Heart left ventricle (tissue), 16 donors: ENCODE measurements at regions not wholly inside any gene's neighbourhood (a gene's known extent, or its start where the extent isn't known, plus 50 kb on each side); places are given as distances from the start of the nearest gene placed in this dataset.

Source experiments
- ATAC-seq, 4 donors: fragments of 200-7000 bp; cut with Tn5 transposase; one replicate each; pipeline ENCODE4 v1.9.1; 2020 to 2022; ENCODE audit warnings: moderate library complexity in 4 of 4, mild to moderate bottlenecking in 3 of 4, moderate number of reproducible peaks in 1 of 4
- DNase-seq, 5 donors: peaks; one replicate each; pipeline ENCODE4 v3.0.0-alpha.2; 2020
- H3K27ac ChIP-seq, 12 donors: fragments of 200-600 bp; sonication (generic) in 4 of 12; one replicate each; pipeline versions ENCODE4 v1.5.0 to v1.8.0; 2016 to 2022; ENCODE audit warnings: mild to moderate bottlenecking in 2 of 12
- H3K27me3 ChIP-seq, 9 donors: fragments of 200-600 bp; sonication (generic) in 2 of 9; one replicate each; pipeline versions ENCODE4 v1.5.1 to v1.8.0; 2016 to 2022; ENCODE audit warnings: mild to moderate bottlenecking in 3 of 9
- H3K36me3 ChIP-seq, 9 donors: fragments of 200-600 bp; sonication (generic) in 2 of 9; one replicate each; pipeline versions ENCODE4 v1.5.0 to v1.8.0; 2018 to 2022; ENCODE audit warnings: mild to moderate bottlenecking in 2 of 9
- H3K4me1 ChIP-seq, 12 donors: fragments of 200-600 bp; sonication (generic) in 4 of 12; one replicate each; pipeline versions ENCODE4 v1.5.0 to v1.8.0; 2016 to 2022; ENCODE audit warnings: mild to moderate bottlenecking in 3 of 12
- H3K4me3 ChIP-seq, 12 donors: fragments of 200-600 bp; sonication (generic) in 4 of 12; one replicate each; pipeline versions ENCODE4 v1.5.0 to v1.8.0; 2017 to 2022; ENCODE audit warnings: mild to moderate bottlenecking in 9 of 12, moderate library complexity in 4 of 12
- H3K9me3 ChIP-seq, 12 donors: fragments of 200-600 bp; sonication (generic) in 4 of 12; one replicate each; pipeline versions ENCODE4 v1.5.0 to v1.8.0; 2016 to 2022; ENCODE audit warnings: mild to moderate bottlenecking in 1 of 12
- POLR2A ChIP-seq, 2 donors: fragments of 450-650 bp; IDR thresholded peaks; one replicate each; pipeline ENCODE4 v1.6.1; 2017; ENCODE audit warnings: antibody characterized with exemption in 2 of 2, mild to moderate bottlenecking in 2 of 2, moderate library complexity in 2 of 2
- whole genome bisulfite sequencing, 4 donors: extraction: QIAGEN DNeasy Blood & Tissue Kit in 2 of 4; methylation state at CpG; one replicate each; pipeline versions ENCODE4 v1.1.5 to v1.1.7; 2013 to 2018; 5-methylcytosine and 5-hydroxymethylcytosine counted together
- intact Hi-C, 10 donors: fragments of 100-400 bp; cut with DNase I; formaldehyde crosslinking; loops; one replicate each; pipeline versions ENCODE4 v1.11.1 to v1.14.2; 2022
- TF ChIP-seq, protein P1 (sequence below), 12 donors: fragments of 200-600 bp; sonication (generic) in 4 of 12; IDR thresholded peaks; one replicate each; pipeline versions ENCODE4 v1.5.0 to v1.8.0; 2018 to 2022; ENCODE audit warnings: antibody characterized with exemption in 12 of 12, mild to moderate bottlenecking in 5 of 12
- donor health status: ischemic (EF 13 %, LVEDD 7.1; RV severe dilation, severe dysfunction).
- donor health status: healthy with polysubstance abuse.
- donor health status: DM: no; HTN: yes; CAD: no.
- donor health status: DM: no; HTN: no; CAD: no.
- donor health status: ischemic (EF 25% LVEDD 6.9; RV normal size, moderate dysfunction).
- donor health status: ischemic (EF 25% LVEDD 5.7; RV mildly dilated, moderate dysfunction).
- donor health status: healthy.
- donor health status: DM: yes; HTN: yes; CAD: no.
- donor health status: ischemic (EF 35%, LVEDD 5.7; RV mildly dilated, moderate dysfunction).
- donor health status: nonischemic (EF 11% LVEDD 7.7; RV severe dilation, severe dysfunction).
- donor health status: DM: yes; HTN: yes; CAD: no.
- donor health status: PGD.
- donor health status: ischemic (EF 29% LVEDD 5.4; RV normal size, mild dysfunction).
- donor health status: nonischemic (EF 23%, LVEDD 6.1; RV moderate dilation, normal function).

DNA sequence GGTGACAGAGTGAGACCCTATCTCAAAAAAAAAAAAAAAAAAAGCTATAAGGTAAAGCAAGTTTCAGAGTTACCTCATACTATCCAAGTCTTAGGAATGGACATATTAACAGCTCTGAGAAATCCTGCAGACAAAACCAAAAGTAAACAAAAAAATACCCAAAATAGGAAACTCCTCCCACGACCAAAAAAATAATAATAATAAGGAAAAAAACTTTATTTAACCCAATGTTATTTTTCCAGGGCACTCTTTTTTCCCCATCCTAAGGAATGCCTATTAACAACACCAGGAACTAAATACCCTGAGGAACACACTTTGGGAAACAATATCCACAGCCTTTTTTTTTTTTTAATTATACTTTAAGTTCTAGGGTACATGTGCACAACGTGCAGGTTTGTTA, 135.5 kb upstream of the CCND2 start:
- 70 to 88% (median 80%) methylated on average over 2 of the region's 2 CpGs for WGBS, 4 donors
- intact Hi-C loops, result no loop called here
- TF ChIP-seq, protein P1, sequence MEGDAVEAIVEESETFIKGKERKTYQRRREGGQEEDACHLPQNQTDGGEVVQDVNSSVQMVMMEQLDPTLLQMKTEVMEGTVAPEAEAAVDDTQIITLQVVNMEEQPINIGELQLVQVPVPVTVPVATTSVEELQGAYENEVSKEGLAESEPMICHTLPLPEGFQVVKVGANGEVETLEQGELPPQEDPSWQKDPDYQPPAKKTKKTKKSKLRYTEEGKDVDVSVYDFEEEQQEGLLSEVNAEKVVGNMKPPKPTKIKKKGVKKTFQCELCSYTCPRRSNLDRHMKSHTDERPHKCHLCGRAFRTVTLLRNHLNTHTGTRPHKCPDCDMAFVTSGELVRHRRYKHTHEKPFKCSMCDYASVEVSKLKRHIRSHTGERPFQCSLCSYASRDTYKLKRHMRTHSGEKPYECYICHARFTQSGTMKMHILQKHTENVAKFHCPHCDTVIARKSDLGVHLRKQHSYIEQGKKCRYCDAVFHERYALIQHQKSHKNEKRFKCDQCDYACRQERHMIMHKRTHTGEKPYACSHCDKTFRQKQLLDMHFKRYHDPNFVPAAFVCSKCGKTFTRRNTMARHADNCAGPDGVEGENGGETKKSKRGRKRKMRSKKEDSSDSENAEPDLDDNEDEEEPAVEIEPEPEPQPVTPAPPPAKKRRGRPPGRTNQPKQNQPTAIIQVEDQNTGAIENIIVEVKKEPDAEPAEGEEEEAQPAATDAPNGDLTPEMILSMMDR (IDR thresholded peaks at IDR 0.05), result no peak
- Histone ChIP-seq H3K36me3 (no peaks in the 10 kb centered on the region), H3K27me3 (peaks cover 0 to 4% (median 0%) of the 10 kb centered on the region in 9 donors), H3K9me3 (no peaks in the 10 kb centered on the region), H3K4me3 (no peak overlapping the region), H3K4me1 (peaks cover 0 to 49% (median 4%) of the 10 kb centered on the region in 12 donors), H3K27ac (no peak overlapping the region)
- DNase-seq (no peak), ATAC-seq (no peak)

GRCh38 chr12:4137441-4137840, 136.1 kb upstream of the CCND2 start:
- H3K27ac ChIP-seq, result no peak overlapping the region

DNA sequence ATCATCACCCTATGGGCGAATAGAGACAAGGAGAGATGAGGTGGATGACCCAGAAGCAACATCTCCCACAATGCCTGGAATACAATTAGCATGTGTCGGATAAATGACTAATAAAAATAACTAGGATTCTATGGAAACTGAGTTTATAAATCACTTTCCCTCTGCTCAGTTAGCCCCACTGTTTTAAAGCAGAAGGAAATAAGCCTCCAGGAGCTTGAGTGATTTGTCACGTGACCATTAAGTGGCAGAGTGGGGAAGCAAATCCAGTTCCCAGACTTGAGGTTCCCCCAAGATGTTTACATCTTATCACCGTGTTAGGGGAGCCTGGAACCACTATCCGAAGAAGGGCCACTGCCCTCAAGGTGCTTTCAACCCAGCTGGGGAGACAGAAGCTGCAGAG, 136.5 kb upstream of the CCND2 start:
- Histone ChIP-seq H3K27me3 (peaks cover 0 to 4% (median 0%) of the 10 kb centered on the region in 9 donors), H3K9me3 (no peaks in the 10 kb centered on the region), H3K4me1 (peaks cover 0 to 42% (median 4%) of the 10 kb centered on the region in 12 donors), H3K27ac (no peak overlapping the region), H3K36me3 (no peaks in the 10 kb centered on the region), H3K4me3 (no peak overlapping the region)
- WGBS, 4 donors, result 77 to 85% (median 80%) methylated on average over 5 of the region's 5 CpGs
- DNase-seq, result no peak
- intact Hi-C loops, result no loop called here
- TF ChIP-seq POLR2A (IDR thresholded peaks at IDR 0.05), result no peak
- TF ChIP-seq, protein P1 (IDR thresholded peaks at IDR 0.05), result no peak
- no peak for ATAC-seq

More at GRCh38 chr12:4137441-4137840, 136.1 kb upstream of the CCND2 start:
- peaks cover 0 to 46% (median 4%) of the 10 kb centered on the region in 12 donors for H3K4me1 ChIP-seq
- no peaks in the 10 kb centered on the region for H3K9me3 ChIP-seq
- no peak overlapping the region for H3K4me3 ChIP-seq
- intact Hi-C loops, result no loop called here
- peaks cover 0 to 4% (median 0%) of the 10 kb centered on the region in 9 donors for H3K27me3 ChIP-seq
- DNase-seq, result no peak
- whole genome bisulfite sequencing, 4 donors, result 85 to 92% (median 90%) methylated on average over 5 of the region's 5 CpGs
- TF ChIP-seq, protein P1 (IDR thresholded peaks at IDR 0.05), result no peak
- TF ChIP-seq POLR2A (IDR thresholded peaks at IDR 0.05), result no peak
- H3K36me3 ChIP-seq, result no peaks in the 10 kb centered on the region
- ATAC-seq, result no peak

DNA sequence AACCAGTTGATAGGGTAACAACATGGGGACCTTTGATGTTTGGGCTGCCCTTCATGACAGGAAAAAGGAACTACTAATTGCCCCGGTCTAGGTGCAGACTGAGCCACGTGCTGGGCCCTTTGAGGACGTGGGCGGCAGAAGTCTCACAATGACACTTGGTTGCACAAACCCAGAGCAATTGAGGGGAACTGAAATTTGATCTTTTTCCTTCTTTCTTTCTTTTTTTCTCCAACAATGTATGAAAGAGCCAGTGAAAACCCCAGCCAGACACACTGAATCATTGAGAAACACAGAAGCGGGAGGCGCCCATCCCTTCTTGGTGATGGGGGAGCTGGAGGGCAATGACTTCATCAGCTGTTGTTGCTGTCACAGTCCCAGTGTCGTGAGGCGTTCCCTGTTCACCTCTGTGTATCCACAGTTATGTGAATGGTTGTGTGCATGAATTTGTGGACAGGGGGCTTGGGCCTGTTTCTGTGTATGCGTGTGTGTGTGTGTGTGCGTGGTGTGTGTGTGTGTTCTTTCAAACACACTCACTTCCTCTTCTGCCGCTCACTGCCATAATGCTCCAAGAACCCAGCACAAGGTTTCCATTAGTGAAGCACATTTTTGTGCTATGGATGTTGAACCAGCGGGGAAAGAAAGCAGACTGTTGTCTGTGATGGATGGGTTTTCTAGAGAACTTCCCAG, 137.5 kb upstream of the CCND2 start:
- Histone ChIP-seq H3K27me3 (peaks cover 0 to 4% (median 0%) of the 10 kb centered on the region in 9 donors), H3K4me1 (peaks cover 0 to 33% (median 4%) of the 10 kb centered on the region in 12 donors), H3K36me3 (no peaks in the 10 kb centered on the region), H3K4me3 (no peak overlapping the region), H3K9me3 (peaks cover 0 to 7% (median 0%) of the 10 kb centered on the region in 12 donors), H3K27ac (peak overlapping the region in 1 of 12 donors; percentile 54)
- DNase-seq, result no peak
- intact Hi-C loops, result no loop called here
- 58 to 67% (median 61%) methylated on average over 12 of the region's 12 CpGs for WGBS, 4 donors
- TF ChIP-seq POLR2A (IDR thresholded peaks at IDR 0.05), result no peak
- TF ChIP-seq, protein P1 (IDR thresholded peaks at IDR 0.05), result no peak
- ATAC-seq, result peak; percentile 30 to 51 (median 38)
